Endothelial cell of umbilical vein (primary cell): ENCODE measurements at regions not wholly inside any gene's neighbourhood (a gene's known extent, or its start where the extent isn't known, plus 50 kb on each side); places are given as distances from the start of the nearest gene placed in this dataset.

Experiments used
- EZH2 ChIP-seq: IDR thresholded peaks from 2 replicates; pipeline ENCODE4 v1.6.1; 2012; ENCODE audit warnings: borderline replicate concordance, low read depth, mild to moderate bottlenecking, moderate library complexity, low read length, inconsistent platforms; ENCODE audit not compliant: severe bottlenecking
- FOS ChIP-seq: IDR thresholded peaks from 2 replicates; pipeline ENCODE4 v1.6.1; 2011; ENCODE audit warnings: mild to moderate bottlenecking, low read length, moderate library complexity, borderline replicate concordance; ENCODE audit not compliant: insufficient read depth
- GATA2 ChIP-seq: IDR thresholded peaks from 2 replicates; pipeline ENCODE4 v1.7.0; 2011; ENCODE audit warnings: low read depth, mild to moderate bottlenecking, moderate library complexity, mixed read lengths, low read length; ENCODE audit not compliant: insufficient read length, insufficient read depth
- JUN ChIP-seq: IDR thresholded peaks from 2 replicates; pipeline ENCODE4 v1.6.1; 2011; ENCODE audit warnings: borderline replicate concordance, low read depth; ENCODE audit not compliant: insufficient read length, insufficient read depth
- MYC ChIP-seq: IDR thresholded peaks from one replicate; pipeline ENCODE4 v1.6.1; 2011; ENCODE audit warnings: mild to moderate bottlenecking, low read depth, low read length
- POLR2A ChIP-seq: IDR thresholded peaks from 2 replicates; pipeline ENCODE4 v1.6.1; 2012; ENCODE audit warnings: low read depth, mild to moderate bottlenecking, control low read depth, low read length
- POLR2AphosphoS5 ChIP-seq: IDR thresholded peaks from 2 replicates; pipeline ENCODE4 v1.6.1; 2012; ENCODE audit warnings: low read depth, mild to moderate bottlenecking, control low read depth, low read length, moderate library complexity; ENCODE audit not compliant: insufficient read depth
- TF ChIP-seq, protein P1 (sequence below), 2 donors: IDR thresholded peaks; 1 replicate in 1 of 2; 2 replicates in 1 of 2; pipeline ENCODE4 v1.5.1; 2011; ENCODE audit warnings: low read length in 2 of 2, mild to moderate bottlenecking in 2 of 2, moderate library complexity in 2 of 2, control low read depth in 1 of 2, inconsistent platforms in 1 of 2, low read depth in 1 of 2; ENCODE audit not compliant: insufficient read depth in 1 of 2; ENCODE audit errors: extremely low read depth in 1 of 2
- TF ChIP-seq, protein P2 (sequence below): IDR thresholded peaks from 2 replicates; pipeline ENCODE4 v1.6.1; 2011; ENCODE audit not compliant: insufficient read depth, insufficient read length

DNA sequence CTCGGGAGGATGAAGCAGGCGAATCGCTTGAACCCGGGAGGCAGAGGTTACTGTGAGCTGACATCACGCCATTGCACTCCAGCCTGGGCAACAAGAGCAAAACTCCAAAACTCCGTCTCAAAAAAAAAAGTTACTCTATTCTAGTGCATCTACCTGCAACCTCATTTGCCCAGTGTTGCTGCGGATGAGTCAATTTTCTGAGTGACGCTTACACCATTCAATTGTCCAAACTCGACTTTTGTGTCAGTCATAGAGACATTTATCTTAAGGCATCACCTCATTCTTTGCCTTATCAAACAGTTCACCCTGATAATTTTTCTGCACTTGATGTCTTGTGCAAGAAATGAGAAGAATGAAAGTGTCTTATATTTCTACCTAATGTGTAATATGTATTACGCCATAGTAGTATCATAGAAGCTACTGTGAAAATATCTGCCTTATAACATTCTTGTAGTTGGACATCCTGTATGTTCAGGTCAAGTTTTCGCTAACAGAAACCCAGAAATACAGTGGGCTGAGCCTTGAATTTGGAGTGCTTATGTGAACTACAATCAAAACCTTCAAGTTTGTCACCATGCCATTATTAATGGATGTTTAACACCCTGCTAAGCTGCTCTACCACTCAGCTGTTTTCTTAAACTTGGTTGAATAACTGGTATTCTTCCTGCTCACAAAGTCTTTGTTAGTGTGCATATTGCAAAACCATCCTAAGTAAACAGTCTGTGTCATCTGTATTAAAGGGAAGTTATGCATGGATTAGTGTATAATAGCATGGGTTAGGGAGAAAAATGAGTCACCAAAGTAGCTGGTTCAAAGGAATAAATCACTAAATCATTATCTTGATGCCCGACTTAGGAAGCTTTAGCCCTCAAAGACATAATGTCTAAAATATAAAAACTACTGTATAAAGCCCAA is 531.0 kb upstream of the NR2F2 start:
- TF ChIP-seq EZH2 = no peak
- TF ChIP-seq, protein P1, sequence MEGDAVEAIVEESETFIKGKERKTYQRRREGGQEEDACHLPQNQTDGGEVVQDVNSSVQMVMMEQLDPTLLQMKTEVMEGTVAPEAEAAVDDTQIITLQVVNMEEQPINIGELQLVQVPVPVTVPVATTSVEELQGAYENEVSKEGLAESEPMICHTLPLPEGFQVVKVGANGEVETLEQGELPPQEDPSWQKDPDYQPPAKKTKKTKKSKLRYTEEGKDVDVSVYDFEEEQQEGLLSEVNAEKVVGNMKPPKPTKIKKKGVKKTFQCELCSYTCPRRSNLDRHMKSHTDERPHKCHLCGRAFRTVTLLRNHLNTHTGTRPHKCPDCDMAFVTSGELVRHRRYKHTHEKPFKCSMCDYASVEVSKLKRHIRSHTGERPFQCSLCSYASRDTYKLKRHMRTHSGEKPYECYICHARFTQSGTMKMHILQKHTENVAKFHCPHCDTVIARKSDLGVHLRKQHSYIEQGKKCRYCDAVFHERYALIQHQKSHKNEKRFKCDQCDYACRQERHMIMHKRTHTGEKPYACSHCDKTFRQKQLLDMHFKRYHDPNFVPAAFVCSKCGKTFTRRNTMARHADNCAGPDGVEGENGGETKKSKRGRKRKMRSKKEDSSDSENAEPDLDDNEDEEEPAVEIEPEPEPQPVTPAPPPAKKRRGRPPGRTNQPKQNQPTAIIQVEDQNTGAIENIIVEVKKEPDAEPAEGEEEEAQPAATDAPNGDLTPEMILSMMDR (IDR thresholded peaks at IDR 0.05; ENCODE audit: extremely low read depth in 1 of 2, insufficient read depth in 1 of 2, low read depth in 1 of 2, low read length in 2 of 2) = no peak
- no peak for TF ChIP-seq MYC
- peak; percentile 69 for TF ChIP-seq JUN
- TF ChIP-seq POLR2A = no peak
- TF ChIP-seq POLR2AphosphoS5 = no peak
- TF ChIP-seq, protein P2, sequence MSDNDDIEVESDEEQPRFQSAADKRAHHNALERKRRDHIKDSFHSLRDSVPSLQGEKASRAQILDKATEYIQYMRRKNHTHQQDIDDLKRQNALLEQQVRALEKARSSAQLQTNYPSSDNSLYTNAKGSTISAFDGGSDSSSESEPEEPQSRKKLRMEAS = no peak
- TF ChIP-seq FOS = peak; percentile 96
- peak; percentile 43 for TF ChIP-seq GATA2
